Fibroblast of lung (primary cell): ENCODE measurements at regions not wholly inside any gene's neighbourhood (a gene's known extent, or its start where the extent isn't known, plus 50 kb on each side); places are given as distances from the start of the nearest gene placed in this dataset.

Experiments used
- DNase-seq, 2 donors: peaks; one replicate each; pipeline versions ENCODE4 v3.0.0 to v3.0.0-alpha.2; 2010; ENCODE audit warnings: low read depth in 2 of 2
- H2AFZ ChIP-seq: 2 replicates; pipeline ENCODE4 v1.5.1; 2012; ENCODE audit warnings: low read length, control low read depth, inconsistent platforms
- H3K27ac ChIP-seq: 2 replicates; pipeline ENCODE4 v1.5.1; 2011; ENCODE audit warnings: low read length, control low read depth; ENCODE audit not compliant: insufficient read depth
- H3K27me3 ChIP-seq: 2 replicates; pipeline ENCODE4 v1.5.1; 2011; ENCODE audit warnings: mild to moderate bottlenecking, low read length; ENCODE audit not compliant: control insufficient read depth, insufficient read depth
- H3K36me3 ChIP-seq: 2 replicates; pipeline ENCODE4 v1.5.1; 2011; ENCODE audit warnings: low read length; ENCODE audit not compliant: control insufficient read depth, insufficient read depth
- H3K4me1 ChIP-seq: 2 replicates; pipeline ENCODE4 v1.5.1; 2011; ENCODE audit warnings: low read length; ENCODE audit not compliant: control insufficient read depth, insufficient read depth; ENCODE audit errors: extremely low read depth
- H3K4me2 ChIP-seq: 2 replicates; pipeline ENCODE4 v1.5.1; 2011; ENCODE audit warnings: low read length, control low read depth; ENCODE audit not compliant: insufficient read depth; ENCODE audit errors: extremely low read depth
- H3K4me3 ChIP-seq, 4 experiments: fragments of 200-600 bp in 1 of 4; sonication (generic) in 1 of 4; replicated peaks in 1 of 4; 2 replicates each; pipeline ENCODE4 v1.5.1; 2011 to 2016; ENCODE audit warnings: low read length in 4 of 4, low read depth in 3 of 4, mild to moderate bottlenecking in 3 of 4, control low read depth in 2 of 4, inconsistent platforms in 1 of 4, mixed read lengths in 1 of 4; ENCODE audit not compliant: insufficient read depth in 1 of 4; ENCODE audit errors: control extremely low read depth in 1 of 4
- H3K79me2 ChIP-seq: 2 replicates; pipeline ENCODE4 v1.5.1; 2012; ENCODE audit warnings: mild to moderate bottlenecking, low read length, inconsistent platforms; ENCODE audit not compliant: control insufficient read depth, insufficient read depth
- H3K9ac ChIP-seq: 2 replicates; pipeline ENCODE4 v1.5.1; 2011; ENCODE audit warnings: mild to moderate bottlenecking, low read length, control low read depth; ENCODE audit not compliant: insufficient read depth
- H3K9me3 ChIP-seq: 2 replicates; pipeline ENCODE4 v1.5.1; 2012; ENCODE audit warnings: low read depth, low read length; ENCODE audit not compliant: control insufficient read depth, insufficient read depth
- H4K20me1 ChIP-seq: 2 replicates; pipeline ENCODE4 v1.5.1; 2011; ENCODE audit warnings: low read length; ENCODE audit not compliant: control insufficient read depth, insufficient read depth; ENCODE audit errors: extremely low read depth
- EZH2 ChIP-seq: IDR thresholded peaks from 2 replicates; pipeline ENCODE4 v1.5.1; 2012; ENCODE audit warnings: low read length, control low read depth, mild to moderate bottlenecking; ENCODE audit errors: missing control alignments
- TF ChIP-seq, protein P1 (sequence below), 2 donors: IDR thresholded peaks in 1 of 2; conservative IDR thresholded peaks in 1 of 2; 1 replicate in 1 of 2; 2 replicates in 1 of 2; pipeline ENCODE4 v1.5.1; 2011 to 2012; ENCODE audit warnings: low read length in 2 of 2, control low read depth in 1 of 2, inconsistent platforms in 1 of 2, low read depth in 1 of 2, mild to moderate bottlenecking in 1 of 2

DNA sequence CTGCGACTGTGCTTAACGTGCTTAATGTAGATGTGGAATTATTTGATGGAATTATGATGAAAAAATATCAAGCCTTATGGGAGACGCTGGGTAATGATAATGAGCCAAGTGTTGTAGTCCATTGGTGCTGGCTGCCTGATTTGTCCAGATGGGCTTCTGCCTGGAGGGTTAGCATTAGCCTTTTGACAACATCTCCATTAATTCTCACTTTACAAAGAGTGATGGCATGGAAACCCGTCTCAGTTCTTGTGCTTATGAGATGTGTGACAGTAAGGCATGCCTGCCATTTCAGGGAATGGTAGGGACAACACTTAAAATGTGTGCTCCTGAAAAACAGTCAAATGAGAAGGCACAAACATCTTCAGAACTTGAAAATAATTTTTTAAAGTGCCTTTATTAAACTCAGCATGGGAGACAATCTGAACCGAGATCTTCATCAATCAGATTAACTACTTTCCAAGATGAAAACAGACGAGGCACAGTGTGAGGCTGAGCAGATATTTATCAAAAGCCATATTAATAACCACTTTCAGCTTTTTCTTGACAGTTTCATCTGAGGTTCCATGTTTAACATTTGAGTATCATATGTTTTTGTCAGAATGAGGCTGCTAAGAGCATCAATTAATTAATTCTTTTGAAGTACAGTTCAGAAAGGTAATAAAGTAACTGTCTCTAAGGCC is 473.1 kb downstream of the NXPH1 start:
- no peaks in the 10 kb centered on the region for H3K4me1 ChIP-seq
- DNase-seq, result no peak
- no peaks in the 10 kb centered on the region for H3K79me2 ChIP-seq
- no peak overlapping the region for H3K4me2 ChIP-seq
- no peaks in the 10 kb centered on the region for H4K20me1 ChIP-seq
- no peaks in the 10 kb centered on the region for H3K9me3 ChIP-seq
- TF ChIP-seq EZH2, result no peak
- TF ChIP-seq, protein P1, sequence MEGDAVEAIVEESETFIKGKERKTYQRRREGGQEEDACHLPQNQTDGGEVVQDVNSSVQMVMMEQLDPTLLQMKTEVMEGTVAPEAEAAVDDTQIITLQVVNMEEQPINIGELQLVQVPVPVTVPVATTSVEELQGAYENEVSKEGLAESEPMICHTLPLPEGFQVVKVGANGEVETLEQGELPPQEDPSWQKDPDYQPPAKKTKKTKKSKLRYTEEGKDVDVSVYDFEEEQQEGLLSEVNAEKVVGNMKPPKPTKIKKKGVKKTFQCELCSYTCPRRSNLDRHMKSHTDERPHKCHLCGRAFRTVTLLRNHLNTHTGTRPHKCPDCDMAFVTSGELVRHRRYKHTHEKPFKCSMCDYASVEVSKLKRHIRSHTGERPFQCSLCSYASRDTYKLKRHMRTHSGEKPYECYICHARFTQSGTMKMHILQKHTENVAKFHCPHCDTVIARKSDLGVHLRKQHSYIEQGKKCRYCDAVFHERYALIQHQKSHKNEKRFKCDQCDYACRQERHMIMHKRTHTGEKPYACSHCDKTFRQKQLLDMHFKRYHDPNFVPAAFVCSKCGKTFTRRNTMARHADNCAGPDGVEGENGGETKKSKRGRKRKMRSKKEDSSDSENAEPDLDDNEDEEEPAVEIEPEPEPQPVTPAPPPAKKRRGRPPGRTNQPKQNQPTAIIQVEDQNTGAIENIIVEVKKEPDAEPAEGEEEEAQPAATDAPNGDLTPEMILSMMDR (conservative IDR thresholded peaks at IDR 0.05 in 1 of 2, IDR thresholded peaks at IDR 0.05 in 1 of 2; ENCODE audit: low read depth in 1 of 2, low read length in 2 of 2), result no peak
- H3K9ac ChIP-seq, result no peak overlapping the region
- H3K27ac ChIP-seq, result no peak overlapping the region
- no peak overlapping the region for H3K4me3 ChIP-seq
- no peaks in the 10 kb centered on the region for H3K27me3 ChIP-seq
- no peaks in the 10 kb centered on the region for H3K36me3 ChIP-seq
- H2AFZ ChIP-seq, result no peak overlapping the region

DNA sequence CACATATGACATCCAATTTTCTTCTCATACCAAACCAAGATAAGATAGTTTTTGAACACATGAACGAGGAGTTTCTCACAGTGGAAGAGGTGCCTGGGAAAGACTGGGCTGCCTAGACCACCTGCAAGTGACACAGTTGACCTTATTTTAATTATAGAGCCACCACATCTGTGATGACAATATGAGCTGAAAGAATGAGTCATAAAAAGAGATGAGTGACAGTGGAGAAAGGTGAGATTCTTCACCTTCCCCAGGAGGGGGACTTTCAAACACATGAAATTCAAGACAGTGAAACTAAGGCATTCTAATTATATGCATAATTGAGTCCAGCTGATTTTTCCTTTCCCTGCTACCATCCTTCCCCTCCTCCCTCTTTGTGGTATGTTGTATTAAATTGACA is 475.5 kb downstream of the NXPH1 start:
- H2AFZ ChIP-seq, result no peak overlapping the region
- no peak for DNase-seq
- TF ChIP-seq EZH2, result no peak
- H3K4me1 ChIP-seq, result no peaks in the 10 kb centered on the region
- no peak overlapping the region for H3K4me2 ChIP-seq
- no peaks in the 10 kb centered on the region for H3K27me3 ChIP-seq
- no peaks in the 10 kb centered on the region for H3K36me3 ChIP-seq
- no peak overlapping the region for H3K9ac ChIP-seq
- no peaks in the 10 kb centered on the region for H4K20me1 ChIP-seq
- H3K27ac ChIP-seq, result no peak overlapping the region
- H3K9me3 ChIP-seq, result no peaks in the 10 kb centered on the region
- no peaks in the 10 kb centered on the region for H3K79me2 ChIP-seq
- H3K4me3 ChIP-seq, result no peak overlapping the region

DNA sequence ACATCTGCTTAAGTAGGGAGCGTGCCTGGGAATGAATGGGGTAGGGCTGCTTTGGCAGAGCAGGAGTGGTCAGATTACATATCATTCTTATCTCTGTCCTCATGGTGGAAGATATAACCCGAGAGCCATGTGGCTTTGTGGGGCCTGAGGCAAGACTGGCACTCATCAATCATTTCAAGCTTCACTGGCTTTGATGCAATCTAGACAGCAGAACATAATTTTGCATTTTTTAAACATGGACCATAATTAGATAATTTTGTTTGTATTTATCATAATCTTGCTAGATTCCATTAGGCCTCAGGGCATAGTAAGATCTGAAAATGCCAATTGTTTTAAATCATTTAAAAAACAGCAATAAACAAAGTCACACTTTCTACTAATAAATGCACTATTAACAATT is 480.3 kb downstream of the NXPH1 start:
- Histone ChIP-seq H3K4me2 (no peak overlapping the region), H3K27me3 (no peaks in the 10 kb centered on the region), H3K27ac (no peak overlapping the region), H3K9ac (no peak overlapping the region), H3K36me3 (no peaks in the 10 kb centered on the region), H4K20me1 (no peaks in the 10 kb centered on the region), H3K4me3 (no peak overlapping the region), H3K9me3 (no peaks in the 10 kb centered on the region), H3K4me1 (no peaks in the 10 kb centered on the region), H3K79me2 (no peaks in the 10 kb centered on the region), H2AFZ (no peak overlapping the region)
- no peak for DNase-seq
- TF ChIP-seq EZH2, result no peak
- TF ChIP-seq, protein P1 (conservative IDR thresholded peaks at IDR 0.05 in 1 of 2, IDR thresholded peaks at IDR 0.05 in 1 of 2; ENCODE audit: low read depth in 1 of 2, low read length in 2 of 2), result no peak
